HG03342 (cell line): ENCODE measurements at regions not wholly inside any gene's neighbourhood (a gene's known extent, or its start where the extent isn't known, plus 50 kb on each side); places are given as distances from the start of the nearest gene placed in this dataset.
"Not testable (repeated sequence)": the region's sequence is repeated elsewhere in the genome, so short reads cannot be mapped to it uniquely, and the experiment has no call there.

Experiments
- ATAC-seq: cut with Tn5 transposase; IDR thresholded peaks from one replicate; pipeline ENCODE4 v1.9.1; 2021; ENCODE audit warnings: mild to moderate bottlenecking, moderate library complexity; ENCODE audit not compliant: unreplicated experiment

DNA sequence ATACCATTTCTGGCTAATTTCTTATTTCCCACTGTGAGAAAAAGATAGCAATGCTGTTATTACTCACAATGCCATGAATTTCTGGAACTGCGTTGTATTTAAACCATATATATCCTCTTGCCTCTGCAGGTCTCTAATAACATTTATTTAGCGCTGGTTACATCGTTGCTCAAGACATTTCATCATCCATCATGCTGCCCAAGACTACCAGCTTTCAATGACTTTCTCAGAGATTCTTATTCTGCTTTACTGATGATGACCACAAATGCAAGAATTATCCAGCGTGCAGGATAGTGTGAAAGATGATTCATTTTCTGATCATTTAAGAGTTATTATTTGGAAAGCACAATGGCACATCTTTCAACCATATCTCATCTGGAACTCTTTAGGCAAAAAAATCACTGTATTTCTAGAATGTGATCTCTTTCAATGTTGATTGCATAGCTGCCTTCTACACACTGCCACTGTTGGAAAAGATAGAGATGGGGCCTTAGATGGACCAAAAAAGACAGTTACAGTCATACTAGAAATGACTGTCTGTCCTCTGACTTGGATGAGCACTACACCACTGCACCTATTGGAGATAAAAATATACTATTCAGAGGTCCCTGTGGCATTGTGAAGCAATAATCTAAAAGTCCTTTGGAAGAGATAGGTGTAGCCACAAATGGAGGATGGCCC is 716.1 kb downstream of the NSUN3 start:
- ATAC-seq = no peak

DNA sequence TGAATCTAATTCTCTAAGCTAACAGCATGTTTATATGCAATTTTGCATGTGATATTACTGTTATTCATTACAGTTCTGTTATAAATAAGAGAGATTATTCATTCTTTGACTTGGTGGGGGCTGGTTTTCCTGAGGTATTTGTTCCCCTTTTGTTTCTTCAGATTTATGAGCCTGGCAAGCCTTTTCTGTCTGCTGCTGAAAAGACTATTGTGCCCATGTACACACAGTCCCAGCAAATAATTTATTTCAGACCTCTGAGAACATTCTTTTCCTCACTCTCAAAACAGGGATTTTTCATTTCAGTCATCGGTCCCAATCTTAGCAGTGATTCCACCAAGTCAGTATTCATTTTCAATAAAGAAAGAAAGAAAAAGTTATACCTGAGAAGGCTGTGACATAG is 716.8 kb downstream of the NSUN3 start:
- no peak for ATAC-seq

DNA sequence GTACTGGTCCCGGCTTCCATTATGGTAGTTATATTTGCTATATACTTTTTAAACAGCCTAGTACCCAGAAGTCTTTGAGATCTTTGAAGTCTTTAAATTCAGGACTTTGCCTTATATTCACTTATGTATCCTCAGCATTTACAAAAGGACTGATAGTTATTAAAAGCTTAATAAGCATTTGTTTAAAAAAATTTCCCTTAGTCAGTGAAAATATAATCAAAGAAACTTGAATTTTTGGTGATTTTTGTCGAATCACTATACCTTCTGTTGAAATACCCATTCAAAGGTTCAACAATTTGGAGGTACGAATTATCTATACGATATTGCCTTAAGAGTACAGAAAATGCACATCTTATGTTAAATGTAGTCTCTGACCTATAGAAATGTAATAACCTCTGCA is 721.4 kb downstream of the NSUN3 start:
- ATAC-seq = no peak

DNA sequence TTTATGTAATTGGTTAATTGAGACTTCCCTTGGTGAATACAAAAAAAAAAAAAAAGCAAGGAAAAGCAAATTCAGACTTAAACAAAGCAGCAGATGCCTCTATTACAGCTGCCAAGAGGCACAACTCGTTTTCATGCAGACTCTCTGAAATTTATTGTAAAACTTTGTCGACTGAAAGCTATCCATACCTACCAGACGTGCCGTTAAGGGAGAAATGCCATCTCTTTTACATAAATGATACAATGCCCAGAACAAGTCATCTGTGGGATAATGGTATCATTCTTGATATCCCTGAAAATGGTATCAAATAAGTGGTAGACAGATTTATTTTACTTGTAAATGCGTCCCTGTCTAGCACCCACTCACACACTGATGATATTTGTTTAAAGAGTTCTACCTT is 724.2 kb downstream of the NSUN3 start:
- ATAC-seq = no peak

DNA sequence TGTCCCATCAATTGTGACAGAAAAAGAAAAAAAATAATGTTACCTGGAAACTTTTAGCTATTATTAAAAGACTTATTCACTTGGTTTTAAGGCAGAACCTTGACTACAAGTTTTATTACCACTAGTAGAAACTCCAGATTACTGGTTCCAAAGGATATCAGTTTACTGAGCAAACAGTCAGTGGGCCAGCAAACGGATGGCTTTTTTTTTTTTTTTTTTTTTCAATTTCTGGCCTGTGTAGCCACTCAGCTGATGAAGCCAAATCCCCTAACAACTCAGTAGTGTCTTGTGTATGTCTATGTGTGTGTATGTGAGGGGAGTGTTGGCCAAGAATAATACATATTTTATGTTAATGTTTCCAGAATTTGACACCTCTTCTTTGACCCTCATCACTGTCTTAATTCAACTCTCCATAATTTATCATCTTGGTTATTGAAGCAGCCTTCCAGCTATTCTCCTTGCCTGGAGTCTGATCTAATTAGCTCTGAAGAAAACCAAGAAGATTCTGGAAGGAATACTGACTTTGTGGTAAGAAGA is 724.9 kb downstream of the NSUN3 start:
- no peak for ATAC-seq

DNA sequence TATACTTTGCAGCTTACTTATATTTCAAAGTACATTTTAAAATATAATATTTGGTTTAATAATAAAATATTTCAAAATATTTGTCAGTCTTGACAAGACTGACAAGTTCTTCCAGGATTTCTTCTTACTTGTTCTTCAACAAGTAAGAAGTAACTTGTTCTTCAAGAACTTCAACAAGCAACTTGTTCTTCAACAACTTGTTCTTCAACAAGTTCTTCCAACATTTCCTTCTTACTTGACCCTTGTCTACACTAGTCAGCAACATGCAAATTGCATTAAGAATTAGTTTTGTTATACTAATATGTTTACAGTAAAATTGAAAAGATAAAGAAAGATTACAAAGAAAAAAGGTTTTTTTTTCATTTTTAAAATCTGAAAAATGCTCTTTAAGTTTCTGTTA is 731.7 kb downstream of the NSUN3 start:
- no peak for ATAC-seq

DNA sequence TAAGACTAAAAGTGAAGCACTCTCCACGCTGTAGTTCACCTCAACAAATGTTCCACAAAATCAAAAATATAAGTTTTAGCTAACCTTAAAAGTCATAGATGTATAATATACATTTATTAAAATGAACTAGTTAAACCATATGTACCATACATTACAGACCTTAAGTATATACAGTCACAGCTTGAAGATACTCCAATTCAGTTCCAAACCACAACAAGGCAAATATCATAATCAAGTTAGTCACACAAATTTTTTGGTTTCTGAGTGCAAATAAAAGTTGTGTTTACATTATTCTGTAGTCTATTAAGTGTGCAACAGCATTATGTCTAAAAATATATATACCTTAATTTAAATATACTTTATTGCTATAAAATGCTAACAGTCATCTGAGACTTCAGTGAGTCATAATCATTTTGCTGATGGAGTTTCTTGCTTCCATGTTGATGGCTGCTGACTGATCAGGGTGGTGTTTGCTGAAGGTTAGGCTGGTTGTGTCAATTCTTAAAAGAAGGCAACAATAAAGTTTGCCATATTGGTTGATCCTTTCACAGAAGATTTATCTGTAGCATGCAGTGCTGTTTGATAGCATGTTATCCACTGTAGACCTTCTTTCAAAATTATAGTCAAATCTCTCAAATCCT is 736.7 kb downstream of the NSUN3 start:
- ATAC-seq = no peak

DNA sequence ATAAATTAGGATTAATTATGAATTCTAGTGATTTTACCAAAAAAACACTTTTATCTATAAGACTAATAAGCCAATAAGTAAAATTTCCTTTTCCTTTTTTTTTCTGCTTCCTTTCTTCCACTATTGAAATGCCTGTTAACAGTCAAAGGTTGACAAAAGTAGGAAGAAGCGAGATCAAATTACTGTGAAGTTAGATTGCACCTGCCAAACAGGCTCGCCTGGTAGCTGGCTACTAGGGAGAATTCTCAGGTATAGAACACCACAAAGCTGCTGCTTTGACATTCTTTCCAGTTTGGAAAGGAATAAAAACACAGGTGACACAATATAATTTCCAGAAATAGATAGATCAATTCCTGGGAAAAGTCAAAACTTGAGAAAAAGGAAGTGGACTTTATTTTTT is 749.0 kb downstream of the NSUN3 start:
- ATAC-seq = no peak

DNA sequence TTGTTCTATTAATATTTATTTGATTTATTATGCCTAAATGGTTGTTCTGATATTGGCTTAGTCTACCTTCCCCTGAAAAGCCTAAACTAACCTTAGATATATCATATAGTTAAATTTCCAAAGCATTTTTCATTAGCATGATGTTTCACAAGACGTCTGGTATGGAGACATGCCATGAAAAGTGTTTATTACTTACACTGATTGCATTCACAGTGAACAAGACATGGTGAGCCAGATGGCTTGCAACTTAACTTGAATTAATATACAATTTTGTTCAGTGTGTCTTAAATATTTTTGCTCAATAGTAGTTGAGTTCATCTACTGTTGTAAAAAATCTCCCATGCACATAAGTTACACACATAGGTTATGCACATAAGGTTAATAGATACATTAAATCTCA is 758.4 kb downstream of the NSUN3 start:
- ATAC-seq = no peak

DNA sequence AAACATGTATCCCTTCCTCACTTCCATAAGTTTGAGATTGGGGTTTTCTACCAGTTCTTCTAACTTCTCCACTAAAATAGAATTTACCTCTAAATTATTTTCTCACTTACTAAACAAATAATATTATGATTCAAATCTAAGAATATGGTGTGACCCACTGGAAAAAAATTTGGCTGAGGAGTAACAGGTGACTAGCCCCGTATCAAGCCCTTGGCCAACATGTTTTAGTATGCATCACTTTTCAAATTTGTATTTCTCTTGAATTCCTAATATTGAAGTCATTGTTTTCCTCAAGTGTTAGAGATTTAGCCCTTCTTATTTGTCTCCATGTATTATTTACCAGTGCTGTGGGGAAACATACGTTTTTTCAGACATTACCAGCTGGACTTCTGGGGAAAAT is 759.4 kb downstream of the NSUN3 start:
- no peak for ATAC-seq

DNA sequence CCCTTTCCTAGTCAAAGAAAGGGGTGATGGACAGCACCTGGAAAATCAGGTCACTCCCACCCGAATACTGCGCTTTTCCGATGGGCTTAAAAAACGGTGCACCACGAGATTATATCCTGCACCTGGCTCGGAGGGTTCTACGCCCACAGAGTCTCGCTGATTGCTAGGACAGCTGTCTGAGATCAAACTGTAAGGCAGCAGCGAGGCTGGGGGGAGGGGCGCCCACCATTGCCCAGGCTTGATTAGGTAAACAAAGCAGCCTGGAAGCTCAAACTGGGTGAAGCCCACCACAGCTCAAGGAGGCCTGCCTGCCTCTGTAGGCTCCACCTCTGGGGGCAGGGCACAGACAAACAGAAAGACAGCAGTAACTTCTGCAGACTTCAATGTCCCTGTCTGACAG is 783.4 kb downstream of the NSUN3 start:
- not testable (repeated sequence) for ATAC-seq

DNA sequence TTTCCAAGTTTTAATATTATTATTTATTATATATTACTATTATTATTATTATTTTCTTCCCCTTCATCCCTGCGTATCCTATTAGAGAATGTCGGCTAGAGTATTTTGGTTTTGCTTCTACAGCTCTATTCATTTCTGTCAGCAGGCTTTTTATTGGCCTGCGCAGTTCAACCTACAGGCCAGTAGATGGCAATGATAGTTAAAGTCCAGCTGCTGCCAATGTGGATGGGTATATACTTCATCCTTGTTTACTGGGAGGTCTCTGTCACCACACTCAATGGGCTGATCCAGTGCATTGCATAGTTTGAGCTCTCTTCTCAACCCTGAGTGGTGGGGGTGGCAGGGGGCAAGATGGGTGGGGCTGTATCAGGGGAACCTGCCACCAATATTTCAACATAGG is 799.8 kb downstream of the NSUN3 start:
- peak; percentile 79 for ATAC-seq

DNA sequence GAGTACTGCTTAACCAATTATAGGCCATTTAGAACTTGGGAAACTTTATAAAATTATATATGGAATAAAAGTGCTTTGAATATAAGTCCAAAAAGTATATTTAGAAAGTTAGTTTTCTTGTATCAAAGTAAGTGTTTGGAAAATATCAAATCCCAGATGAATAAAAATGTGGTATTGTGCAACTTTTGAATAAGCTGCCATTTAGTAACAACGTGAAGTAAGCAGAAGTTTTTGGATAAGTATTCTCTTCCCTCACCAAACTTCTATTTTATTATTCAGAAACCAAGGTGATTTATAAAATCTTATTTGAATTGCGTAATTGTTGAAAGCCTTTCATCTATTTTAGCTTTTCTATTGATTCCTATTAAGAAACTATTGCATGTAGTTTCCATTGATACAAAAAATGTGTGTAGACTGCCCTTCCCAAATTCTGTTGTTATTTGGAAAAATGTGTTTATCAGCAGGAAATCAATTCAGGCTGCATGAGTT is 806.2 kb downstream of the NSUN3 start:
- no peak for ATAC-seq

DNA sequence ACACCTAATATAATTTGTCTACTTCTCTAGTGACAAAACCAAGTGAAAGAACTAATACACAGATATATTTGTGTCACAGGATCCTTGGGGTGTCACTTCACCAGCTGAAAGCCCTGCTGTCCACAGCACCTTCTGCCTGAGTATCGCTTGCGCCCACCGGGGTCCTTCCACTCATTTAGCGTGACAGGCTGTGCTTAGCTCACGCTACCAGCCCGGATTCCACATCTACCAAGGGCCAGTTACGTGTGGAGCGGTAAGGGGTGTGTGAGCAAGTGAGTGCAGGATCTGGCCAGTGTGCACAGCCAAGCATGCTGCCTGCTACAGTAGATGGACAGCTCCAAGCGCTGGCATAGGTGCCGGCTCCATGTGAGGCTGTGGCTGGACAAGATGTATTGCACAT is 810.9 kb downstream of the NSUN3 start:
- no peak for ATAC-seq

DNA sequence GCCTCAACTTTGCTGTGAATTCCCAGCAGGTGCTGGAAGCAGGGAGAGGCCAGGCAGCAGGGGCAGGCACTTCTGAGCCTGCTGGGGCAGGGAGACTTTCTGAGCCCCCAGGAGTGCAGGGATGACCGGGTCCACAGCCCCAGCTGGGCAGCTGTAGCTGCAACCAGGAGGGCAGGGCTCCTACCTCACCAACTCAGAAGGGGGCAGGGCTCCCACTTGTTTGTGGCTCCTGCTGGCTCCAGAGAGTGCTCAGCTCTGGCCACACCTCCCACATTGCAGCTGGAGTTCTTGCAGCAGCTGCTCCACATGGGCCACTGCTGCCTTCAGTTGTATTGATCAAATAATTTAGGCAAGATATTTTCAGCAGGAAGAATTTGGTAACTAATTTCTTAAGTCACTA is 812.3 kb downstream of the NSUN3 start:
- no peak for ATAC-seq

DNA sequence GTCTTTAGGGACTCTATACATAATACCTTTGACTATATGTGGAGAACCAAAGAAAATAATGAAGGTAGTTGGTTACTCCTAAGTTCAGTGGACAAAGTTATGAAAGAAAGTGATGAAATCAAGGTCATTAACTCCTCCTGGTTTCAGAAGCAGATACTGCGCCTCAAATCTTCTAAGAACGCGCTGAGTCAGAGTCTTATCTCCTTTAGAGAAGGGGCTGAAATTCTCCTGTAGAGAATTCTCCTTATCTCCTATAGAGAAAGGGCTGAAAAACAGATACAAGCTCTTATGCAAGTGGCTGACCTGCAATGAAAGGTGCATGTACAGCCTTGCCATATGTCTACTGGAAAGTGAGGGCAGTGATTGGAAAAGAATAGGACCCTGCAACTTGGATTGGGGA is 824.2 kb downstream of the NSUN3 start:
- no peak for ATAC-seq

DNA sequence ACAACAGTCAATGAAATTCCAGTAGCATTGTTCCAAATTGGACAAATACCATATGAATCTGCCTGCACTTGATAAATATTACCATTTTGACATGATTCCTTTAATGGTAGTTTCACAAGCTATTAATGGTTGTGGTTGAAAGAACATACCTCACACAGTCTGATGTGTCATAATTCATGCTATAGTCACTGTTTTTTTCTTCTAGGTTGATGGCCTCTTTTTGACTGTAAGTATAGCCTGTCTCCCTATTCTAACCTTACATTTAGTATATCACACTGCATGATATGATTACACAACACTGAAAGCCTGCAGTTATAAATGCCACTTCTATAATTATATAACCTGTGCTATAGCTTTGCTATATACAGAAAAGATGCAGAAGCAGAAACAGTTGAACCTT is 834.1 kb downstream of the NSUN3 start:
- no peak for ATAC-seq

DNA sequence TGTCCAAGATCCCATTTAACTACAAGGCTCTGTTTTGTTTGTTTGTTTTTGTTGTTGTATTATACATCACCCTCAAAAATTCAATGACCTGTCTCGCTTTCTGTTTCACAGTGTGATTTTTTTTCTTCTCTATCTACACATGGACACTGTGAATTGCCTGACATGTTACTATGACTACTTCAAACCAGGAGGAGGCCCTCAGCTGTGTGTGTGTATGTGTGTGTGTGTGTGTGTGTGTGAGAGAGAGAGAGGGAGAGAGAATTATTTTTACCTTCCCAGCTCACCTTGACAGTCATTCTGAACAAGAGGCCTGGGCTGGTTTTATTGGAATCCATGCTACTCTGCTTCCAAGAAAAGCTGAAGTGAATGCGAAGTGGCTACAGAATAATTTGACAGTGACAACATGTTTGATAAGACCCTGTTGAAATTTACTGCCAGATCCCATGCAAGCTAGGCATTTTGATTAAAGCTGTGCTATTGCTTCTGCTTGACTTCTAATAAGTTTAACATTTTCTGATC is 841.4 kb downstream of the NSUN3 start:
- no peak for ATAC-seq

DNA sequence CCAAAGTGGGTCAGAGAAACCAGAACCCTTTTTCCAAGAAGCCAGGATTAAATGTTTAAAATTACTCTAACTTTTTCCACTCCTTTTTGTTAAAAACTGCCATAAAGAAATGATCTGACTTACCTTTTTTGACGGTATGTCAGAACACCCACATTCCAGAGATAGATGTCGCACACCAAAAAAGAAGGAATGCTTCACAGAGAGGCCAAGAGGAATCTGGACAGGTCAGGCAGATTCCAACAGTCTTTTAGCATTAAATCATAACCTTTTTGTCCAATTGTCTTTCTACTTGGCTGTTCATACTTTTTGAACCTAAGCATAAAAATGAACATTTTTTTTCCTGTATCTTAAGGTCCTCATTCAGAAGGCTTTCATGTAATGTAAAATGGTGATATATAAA is 846.9 kb downstream of the NSUN3 start:
- ATAC-seq = no peak

DNA sequence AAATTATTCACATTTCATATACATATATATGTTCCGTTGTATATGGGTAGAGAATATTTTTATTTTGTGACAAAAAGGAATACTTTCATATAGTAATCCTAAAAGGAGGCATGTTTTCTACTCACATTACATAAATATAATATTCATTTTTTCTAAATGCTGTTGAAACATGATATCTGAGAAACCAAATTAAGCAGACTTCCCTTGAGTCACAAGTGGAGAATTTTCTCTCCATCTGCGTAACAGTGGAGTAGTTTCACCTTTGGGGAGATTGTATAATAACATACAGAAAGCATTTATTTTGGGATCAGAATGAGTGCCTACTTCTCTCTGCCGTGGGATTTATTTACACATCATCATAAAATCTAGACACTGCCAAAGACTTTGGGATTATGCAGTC is 849.8 kb downstream of the NSUN3 start:
- ATAC-seq = no peak

DNA sequence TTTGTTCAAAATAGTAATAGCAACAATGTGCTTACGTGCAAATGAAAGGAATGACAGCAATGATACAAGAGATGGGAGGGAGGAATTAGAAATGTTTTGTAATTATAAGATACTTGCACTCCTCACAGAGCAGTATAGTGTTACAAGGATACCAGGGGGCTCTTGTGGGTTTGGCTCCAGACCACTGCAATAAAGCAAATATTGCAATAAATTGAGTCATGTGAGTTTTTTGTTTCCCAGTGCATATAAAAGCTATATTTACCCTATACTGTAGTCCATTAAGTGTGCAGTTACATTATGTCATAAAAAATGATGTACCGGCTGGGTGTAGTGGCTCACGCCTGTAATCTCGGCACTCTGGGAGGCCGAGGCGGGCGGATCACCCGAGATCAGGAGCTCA is 864.3 kb downstream of the NSUN3 start:
- no peak for ATAC-seq

DNA sequence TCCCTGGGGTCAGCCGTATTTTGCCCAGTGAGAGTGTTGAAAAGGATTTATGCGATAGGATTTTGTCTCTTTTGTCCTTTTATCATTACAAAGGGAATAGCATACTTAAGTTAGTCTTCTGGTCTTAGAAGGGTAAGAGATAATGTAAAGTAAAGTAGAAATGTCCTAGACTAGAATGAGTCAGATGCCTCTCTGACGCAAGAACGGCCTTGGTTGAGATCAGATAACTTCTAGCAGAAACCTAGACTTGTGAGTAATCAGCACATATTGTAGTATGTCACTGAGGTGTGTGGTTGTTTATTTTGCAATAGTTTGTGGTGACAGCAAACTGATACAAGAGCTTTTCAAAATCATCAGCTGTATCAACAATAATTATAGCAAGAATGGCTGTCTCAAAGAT is 866.1 kb downstream of the NSUN3 start:
- no peak for ATAC-seq
